Epidermal melanocyte (primary cell): ENCODE measurements at regions not wholly inside any gene's neighbourhood (a gene's known extent, or its start where the extent isn't known, plus 50 kb on each side); places are given as distances from the start of the nearest gene placed in this dataset.
"Not testable (repeated sequence)": the region's sequence is repeated elsewhere in the genome, so short reads cannot be mapped to it uniquely, and the experiment has no call there.

Experiments used
- DNase-seq: peaks from one replicate; pipeline ENCODE4 v3.0.0; 2011; ENCODE audit warnings: low spot score; ENCODE audit not compliant: insufficient read length

DNA sequence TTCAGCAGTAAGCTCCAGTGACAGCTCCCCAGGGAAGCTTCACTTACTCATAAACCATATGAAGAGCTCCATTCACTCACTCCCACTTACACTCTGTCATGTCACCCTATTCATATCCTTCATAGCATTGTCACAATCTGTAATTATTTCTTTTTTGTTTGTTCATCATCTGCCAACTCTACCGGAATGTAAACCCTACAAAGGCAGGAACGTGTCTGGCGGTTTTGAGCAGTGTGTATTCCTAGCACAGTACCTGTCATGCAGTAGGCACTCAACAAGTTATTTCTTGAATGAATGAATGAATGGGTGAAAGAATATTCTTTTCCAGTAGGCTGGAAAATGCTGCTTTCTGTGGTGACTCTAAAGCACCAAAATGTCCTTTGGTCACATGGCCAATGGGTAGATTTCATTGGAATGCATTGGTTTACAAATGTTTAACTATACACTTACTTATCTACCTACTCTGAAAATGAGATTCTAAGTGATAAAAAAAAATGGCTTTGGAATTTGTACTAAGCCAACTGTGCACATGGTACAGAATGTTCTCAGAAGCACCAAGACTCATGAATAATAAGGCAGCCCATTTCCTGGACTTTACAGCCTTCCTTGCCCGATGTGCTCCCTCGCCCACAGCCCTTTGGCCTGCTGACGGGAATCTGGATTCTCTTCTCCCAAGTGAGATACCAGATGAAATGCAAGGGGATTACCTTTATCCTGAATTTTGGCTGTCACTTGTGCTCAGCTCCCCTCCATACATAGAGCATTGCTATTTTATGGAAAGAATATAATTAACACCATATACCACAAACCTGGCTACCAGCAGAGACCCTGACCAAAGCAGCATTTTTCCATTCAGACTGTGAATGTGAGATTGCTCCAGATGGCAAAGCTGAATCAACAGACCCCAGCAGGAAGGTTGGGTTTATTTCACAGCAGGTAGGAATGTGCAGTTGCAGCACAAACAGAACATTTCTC, 273.3 kb downstream of the ALDH8A1 start:
- no peak for DNase-seq

DNA sequence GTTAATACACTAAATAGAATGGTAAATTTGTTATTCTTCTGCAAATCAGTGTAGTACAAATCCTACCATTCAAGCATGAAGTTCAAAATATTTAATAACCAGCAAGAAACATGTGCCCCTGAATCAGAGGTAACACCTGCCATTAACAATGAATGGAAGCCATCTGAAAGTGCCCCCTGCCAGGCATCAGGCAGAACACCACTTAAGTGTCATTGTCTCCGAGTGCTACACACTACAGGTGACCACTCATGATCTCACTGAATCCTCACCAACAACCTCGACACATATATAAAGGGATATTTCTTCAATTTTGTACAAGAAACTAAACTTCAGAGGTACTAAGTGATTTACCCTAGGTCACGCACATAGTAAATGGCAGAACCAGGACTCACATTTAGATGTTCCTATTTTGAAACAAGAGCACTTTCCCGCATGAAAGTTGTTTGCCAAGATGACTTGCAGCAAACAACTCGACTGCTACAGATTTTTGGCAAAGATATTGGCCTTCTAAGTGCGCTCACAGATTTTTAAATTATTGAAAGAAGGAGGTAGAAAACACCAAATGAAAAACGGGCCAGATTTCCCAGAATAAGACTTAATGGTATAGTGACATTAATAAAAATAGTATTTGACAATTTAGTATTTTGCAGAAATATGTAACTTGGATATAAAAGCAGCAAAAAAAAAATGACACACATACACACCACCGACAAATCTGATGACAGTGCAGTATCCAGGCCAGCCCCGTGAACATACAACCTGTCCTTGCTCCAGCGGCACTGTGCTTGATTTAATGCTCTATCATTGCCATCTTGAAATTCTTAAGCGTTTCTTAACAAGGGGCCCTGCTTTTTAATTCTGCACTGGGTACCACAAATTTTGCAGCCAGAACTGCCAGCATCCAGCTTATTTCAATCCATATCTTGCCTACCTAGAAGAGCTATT, 274.5 kb downstream of the ALDH8A1 start:
- no peak for DNase-seq

DNA sequence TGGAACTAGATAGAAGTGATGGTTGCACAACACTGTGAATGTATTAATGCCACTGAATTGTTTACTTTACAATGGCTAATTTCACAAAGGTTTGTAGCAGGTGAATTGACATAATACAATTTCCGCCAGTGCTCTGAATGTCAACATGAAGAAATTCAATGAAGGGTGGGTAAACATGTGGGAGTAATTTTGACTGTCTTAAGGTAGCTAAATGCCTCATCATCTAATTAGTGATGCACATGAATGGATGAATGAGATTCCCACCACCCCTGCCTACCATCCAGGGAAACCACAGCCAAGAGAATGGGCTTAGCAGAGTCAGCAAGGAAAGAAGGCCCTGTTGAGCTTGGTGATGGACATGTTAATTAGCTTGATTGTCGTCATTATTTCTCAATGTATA, 275.3 kb downstream of the ALDH8A1 start:
- no peak for DNase-seq

DNA sequence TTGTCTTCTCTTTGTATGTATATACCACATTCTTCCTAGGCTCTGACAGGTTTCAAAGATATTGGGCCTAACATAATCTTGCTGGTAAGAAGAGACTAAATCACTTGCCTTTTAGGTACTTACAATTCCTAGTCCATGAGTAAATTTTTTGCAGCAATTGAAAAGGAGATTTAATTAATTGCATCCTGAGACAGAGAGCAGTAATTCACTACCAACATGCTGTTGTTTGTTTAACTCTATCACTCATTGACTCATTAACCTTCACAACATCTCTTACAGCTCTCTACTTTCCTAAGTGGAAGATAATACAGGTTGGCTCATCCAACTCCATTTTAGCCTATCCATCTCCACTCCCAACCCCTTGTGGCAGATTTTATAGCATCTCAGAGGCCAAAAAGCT, 280.4 kb downstream of the ALDH8A1 start:
- no peak for DNase-seq

DNA sequence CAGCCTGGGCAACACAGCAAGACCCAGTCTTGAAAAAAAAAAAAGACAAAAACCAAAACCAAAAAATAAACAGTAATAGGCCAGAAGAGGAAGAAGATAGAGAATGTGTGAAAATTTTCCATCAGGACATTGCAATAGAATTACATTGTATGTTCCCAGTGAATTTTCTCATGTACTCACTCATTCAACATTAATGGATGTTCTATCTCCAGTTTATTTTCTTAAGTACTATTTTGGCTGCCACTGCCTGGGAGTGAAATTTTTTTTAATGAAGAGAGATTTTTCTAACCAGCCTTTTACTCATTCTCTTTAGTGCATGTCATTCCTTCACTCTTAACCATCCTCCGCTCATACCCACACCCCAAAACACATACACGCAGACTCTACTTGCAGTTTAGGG, 282.8 kb downstream of the ALDH8A1 start:
- no peak for DNase-seq

DNA sequence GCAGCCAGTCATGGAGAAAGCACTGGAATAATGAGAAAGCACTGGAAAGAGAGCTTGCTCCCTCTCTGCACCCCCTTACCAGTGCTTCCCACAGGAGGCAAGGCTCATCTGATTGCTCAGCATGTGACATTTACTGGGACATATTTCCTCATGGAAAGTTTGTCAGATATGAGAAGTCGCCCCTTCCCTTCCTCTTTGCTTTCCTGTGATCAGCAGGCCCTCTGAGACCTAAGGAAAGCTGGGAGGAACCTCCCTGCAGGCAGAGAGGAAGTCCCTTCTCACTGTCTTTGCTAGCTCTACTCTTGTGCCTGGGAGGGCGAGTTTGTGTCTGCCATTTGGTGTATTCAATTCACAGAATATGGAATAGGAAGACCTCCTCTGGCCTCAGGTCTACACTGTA, 283.8 kb downstream of the ALDH8A1 start:
- no peak for DNase-seq

DNA sequence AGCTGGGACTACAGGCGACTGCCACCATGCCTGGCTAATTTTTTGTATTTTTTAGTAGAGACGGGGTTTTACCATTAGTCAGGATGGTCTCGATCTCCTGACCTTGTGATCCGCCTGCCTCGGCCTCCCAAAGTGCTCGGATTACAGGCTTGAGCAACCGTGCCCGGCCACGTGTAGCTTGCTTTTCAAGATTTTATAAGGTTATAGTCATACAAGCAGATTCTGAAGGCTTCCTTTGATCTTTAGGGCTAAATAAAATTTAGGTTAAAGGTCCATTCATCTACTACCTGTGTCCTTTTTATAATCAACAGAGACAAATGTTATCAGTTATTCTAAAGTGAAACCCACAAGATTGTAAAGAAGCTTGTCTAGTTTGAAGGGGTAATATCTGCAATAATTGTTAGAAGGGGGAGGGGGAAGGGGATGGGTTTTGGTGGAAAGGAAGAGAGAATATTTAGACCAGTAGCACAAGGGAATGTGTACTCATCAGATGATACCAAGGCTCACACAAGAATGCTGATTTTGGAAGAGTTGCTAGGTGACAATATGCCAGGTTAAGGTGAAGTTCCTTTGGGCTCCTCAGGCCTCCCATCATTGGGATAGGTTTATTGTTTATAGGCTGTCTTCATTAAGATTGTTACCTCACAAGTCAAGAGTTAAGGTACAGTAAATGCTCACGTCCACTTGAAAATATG, 284.7 kb downstream of the ALDH8A1 start:
- DNase-seq: no peak

DNA sequence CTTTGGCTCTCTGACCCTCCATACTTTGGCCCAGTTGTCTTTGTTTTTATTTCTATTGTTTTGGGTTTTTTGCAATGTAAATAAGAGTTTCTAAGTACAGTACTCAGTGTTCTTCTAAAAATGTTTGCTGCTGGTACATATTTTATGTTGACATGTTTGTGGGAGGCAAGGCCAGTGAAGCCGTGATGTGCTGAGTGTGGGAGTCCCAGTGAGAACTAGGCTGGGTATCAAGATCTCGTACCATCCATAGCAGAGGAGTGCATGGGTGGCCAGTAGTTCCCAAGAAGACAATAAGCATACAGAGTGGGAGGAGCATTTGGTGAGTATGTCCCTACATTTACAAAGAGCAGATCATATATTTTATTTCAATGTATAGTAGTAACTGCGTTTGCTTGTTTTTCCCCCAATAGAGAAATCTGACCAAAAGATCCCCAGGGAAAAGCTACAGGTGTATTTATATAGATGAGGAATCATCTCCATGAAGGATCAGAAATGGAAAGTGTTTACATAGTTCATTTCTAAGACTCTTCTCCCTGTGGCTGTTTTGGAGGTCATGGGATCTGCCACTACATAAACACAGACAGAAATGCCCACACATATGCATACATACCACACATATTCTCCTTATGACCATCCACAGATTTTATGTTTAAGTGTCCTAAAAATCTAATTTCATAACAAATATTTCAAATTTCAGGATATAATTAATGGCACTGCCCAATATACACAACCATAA, 285.9 kb downstream of the ALDH8A1 start:
- no peak for DNase-seq

DNA sequence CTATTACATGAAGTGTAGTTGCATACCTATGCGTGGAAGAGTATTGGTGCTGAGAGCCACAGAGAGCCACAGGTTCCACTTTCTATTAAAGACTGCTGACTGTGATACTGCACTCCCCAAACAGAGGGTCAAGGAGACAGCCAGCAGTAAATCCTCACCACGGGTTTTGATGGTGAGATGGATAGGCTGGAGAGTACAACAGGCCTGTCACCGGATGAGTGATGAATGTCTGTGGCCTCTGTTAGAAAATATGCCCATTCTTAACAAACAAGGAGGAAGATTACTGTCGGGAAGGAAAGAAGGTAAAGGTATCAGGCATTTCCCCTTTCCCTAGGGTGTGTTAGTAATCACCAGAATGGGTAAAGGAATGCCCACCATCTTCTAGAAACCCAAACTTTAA, 286.5 kb downstream of the ALDH8A1 start:
- DNase-seq: no peak

DNA sequence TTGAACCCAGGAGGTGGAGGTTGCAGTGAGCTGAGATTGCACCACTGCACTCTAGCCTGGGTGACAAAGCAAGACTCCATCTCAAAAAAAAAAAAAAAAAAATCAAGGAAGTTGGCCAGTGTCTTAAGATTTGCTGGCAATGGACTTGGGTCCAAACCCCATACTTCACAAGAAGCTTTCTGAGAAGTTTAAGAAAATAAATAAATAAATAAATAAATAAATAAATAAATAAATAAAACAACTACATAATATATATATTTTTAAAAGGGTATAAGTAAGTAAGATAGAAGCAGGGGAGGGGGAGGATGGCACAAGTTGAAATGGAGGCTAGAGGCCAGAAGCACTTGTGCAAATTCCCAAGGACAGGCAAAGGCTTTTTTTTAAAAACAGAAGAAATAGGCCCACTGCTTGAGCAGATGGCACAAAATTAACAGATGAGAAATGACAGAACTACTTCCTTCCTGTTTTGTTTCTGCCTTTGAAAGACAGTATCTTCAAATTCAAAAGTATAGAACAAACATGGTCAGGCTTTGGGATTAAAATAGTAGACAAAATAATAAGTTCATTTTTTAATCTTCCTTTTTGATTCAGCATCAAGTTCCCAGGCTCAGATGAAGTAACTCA, 287.7 kb downstream of the ALDH8A1 start:
- no peak for DNase-seq

DNA sequence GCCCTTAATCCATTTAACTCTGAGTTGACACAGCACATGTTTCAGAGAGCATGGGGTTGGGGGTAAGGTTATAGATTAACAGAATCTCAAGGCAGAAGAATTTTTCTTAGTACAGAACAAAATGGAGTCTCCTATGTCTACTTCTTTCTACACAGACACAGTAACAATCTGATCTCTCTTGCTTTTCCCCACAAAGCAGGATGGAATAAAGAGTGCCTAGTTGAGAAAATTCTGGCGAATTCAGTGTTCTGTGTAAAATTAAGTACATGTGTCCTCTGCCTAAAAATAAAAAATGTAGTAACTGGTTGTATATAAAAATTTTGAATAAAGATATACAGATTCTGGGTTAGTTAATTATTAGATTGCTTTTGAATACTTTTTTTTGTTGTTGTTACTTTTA, 290.0 kb downstream of the ALDH8A1 start:
- DNase-seq: not testable (repeated sequence)

DNA sequence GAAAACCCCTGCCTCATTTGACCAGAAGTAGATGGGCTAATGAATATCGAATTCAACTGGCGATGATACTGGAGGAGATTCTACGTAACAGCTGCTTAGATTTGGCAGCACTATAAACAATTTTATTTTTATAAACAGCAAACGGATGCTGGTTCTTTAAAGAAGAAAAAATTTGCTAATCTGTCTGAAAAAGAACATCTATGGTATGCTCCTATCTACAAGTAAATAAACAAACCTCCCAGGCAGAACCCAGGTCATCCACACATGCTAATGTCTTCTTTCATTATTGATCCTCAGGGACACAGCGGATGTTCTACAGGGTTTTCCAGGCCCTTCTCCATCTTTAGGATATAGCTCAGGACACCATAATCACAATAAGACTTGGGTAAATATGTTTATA, 291.3 kb downstream of the ALDH8A1 start:
- DNase-seq: no peak

DNA sequence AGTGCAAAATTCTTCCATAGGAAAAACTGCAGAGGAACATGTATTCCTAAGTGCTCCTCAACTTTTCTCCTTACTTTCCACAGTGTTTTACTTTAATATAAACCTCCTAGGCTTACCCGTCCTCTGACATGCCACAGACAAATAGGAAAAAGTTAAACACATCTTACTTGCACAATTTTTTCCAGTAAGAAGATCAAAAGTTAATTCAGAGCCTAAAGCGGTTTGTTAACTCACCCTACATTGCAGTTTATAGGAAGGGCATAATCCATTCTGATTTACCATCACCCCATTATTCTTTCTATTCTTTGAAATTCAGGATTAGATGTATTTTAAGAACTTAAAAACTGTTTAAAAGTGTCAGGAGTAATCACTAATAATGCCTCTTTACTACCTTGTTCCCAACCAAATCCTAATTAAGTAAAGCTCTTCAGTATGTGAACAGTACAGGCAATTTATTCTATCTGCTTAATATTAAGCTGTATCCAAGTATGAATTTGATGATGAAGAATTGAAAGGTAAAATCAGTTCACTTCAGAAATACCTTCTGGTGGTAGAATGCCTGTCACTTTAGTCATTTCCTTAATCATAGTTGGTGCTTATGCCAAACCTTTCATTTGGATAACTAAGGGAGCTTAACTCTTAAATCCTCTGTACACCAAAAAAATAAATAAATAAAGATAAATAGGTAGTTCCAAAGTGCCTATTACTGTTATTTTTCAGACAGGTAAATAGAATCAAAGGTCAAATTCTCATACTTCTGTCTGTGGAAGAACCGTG, 292.0 kb downstream of the ALDH8A1 start:
- DNase-seq: no peak

DNA sequence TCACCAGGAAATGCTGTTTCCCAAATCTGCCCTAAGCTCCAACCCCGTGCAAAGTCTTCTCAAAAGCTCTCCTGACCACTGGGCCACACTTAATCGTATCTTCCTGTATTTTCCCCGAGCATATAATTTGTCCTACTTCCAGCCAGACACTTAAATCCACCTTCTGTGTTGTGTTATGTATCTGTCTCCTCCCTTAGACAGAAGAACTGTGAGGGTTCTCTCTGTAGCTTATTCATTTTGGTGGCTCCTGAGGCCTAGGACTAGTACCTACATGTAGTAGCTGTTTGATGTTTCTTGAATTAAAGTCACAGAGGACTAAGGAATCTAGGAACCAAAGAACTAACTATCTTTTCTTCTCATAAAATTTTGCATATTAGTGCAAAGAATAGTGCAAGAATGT, 292.6 kb downstream of the ALDH8A1 start:
- no peak for DNase-seq

DNA sequence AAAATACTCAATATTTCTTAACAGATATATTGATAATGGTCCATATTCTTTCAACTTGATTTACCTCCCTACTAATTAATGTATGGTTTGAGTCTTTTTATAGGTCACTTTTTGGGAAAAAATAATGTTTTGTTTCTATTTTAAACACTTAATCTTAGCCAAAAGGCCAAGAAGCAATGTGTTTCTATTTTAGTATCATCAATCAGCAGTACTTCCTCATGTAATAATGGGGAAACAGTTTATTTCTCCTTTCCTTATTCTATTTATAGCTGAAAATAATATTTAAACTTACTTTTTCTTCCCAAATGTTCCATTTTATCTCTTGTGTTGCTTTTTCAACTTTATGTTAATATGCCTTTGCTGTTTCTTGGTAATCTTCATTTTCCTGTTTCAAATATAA, 295.1 kb downstream of the ALDH8A1 start:
- DNase-seq: no peak

DNA sequence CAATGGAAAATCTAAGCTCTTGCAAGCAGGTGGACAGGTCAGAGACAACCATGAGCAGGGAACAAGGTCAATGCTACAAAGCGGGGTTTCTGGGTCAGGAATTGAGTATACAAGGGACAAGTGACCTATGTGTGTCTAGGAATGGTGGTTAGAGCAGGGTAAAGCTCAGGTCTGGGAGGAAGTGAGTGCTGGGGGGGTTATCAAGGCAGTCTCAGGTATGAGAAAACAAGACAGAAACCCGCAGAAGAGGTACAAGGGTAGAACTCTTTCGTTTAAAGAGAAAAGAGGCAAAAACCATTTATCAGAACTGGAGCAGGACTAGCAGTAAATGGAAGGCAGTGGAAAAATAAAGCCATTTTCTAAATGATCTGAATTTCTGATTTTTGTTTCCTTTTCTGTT, 298.4 kb downstream of the ALDH8A1 start:
- no peak for DNase-seq

DNA sequence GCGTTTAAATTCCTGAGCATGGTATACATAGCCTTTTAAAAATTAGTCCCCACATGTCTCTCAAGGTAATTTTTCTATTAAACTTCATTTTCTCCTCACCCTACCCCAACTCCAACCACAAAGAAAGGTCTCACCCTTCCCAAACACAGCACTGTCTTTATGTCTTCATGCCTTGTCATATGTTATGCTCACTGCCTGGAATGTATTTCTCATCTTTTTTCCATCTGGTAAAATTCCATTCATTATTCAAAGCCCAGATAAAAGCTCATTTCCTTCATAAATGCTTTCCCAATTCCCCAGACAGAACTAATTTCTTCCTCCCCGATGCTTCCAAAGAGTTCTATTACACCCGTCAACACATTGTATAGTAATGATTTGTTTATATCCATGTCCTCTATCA, 302.0 kb downstream of the ALDH8A1 start:
- no peak for DNase-seq

DNA sequence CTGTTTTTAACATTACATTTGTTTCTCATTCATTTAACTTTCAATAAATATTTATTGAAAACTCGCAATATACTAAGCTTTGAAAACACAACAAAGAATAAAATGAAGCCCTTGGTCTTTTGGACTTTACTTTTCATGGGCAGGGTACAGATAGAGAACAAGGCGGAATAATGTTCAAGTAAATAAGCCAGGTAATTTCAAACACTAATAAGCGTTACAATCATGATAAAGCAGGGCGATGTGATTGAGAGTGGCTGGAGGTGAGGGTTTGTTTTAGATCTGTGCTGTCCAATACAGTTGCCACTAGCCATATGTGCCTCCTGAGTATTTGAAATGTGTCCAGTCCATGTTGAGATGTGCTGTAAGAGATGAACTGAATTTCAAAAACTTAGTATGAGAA, 307.1 kb downstream of the ALDH8A1 start:
- DNase-seq: no peak

DNA sequence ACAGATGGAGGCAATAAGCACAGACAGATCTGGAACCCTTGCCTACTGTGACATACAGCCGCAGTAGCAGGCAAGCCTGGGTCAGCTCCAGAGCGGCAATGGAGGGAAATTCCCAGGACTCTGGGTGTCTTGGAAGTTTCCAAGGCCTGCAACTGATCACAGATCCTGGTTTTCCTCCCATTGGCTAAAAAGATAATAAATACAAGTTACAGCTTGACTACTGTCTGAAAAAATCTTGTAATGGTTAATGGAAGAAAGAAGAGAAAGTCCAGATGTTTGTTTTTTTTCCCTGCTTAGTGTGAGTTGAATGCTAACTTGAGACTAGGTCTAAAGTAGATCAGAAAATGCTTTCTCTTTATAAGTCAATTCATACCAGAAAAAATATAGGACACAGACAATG, 307.6 kb downstream of the ALDH8A1 start:
- DNase-seq: no peak

DNA sequence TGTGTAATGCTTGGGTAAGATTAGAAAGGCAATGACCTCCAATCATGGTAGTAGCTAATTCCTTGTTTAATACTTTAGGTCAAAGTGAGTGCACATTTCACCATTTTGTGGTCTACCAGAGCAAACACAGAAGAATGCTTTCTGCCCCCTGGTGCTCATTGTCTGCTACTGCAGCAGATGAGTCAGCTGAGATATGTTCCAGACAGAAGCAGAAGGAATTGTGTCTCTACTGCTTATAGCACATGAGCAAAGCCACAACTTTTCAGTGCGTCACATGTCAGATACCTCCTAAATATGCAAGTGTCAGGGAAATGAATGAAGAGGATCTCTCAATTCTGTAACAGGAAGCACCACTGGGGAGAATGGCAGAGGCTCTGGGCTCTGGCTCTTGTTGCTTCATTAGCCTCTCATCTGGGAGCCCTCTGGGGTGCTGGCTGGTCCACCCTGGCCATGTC, 308.9 kb downstream of the ALDH8A1 start:
- DNase-seq: peak; percentile 74
